HCT116 (cell line): ENCODE measurements at regions not wholly inside any gene's neighbourhood (a gene's known extent, or its start where the extent isn't known, plus 50 kb on each side); places are given as distances from the start of the nearest gene placed in this dataset.

ENCODE experiments used
- ATAC-seq: fragments of 200-7000 bp; cut with Tn5 transposase; 2 replicates; pipeline ENCODE4 v1.9.1; 2020; ENCODE audit warnings: mild to moderate bottlenecking, moderate library complexity
- BruUV-seq: library from RNA; stranded (reverse); fragments of 400-500 nt; replicated peaks from 2 replicates; lab custom pipeline; 2021; lab: Mats Ljungman, UMichigan
- CTCF ChIA-PET: fragments of 300-600 bp; sonication (Branson Sonifier 250); formaldehyde crosslinking; loops from one replicate; lab custom pipeline; 2021; ENCODE audit warnings: antibody characterized with exemption; lab: Charles Lee
- POLR2A ChIA-PET: fragments of 300-600, 350-600 bp; sonication (Branson Sonifier 250); formaldehyde crosslinking; loops from one replicate; lab custom pipeline; 2021; ENCODE audit warnings: antibody characterized with exemption; lab: Charles Lee
- RAD21 ChIA-PET, 2 experiments: fragments of 300-600 bp; sonication (Branson Sonifier 250); formaldehyde crosslinking; loops; one replicate each; lab custom pipeline; 2023; ENCODE audit warnings: low total read pairs in 2 of 2; ENCODE audit not compliant: uncharacterized antibody in 2 of 2, unreplicated experiment in 2 of 2, low non-redundant PET in 1 of 2; lab: Charles Lee
- DNase-seq: peaks from one replicate; pipeline ENCODE4 v3.0.0-alpha.2; 2010; ENCODE audit warnings: low read depth, low spot score
- H2AFZ ChIP-seq: fragments of 200-600 bp; shearing (Covaris generic), sonication (generic); 2 replicates; pipeline ENCODE4 v1.6.1; 2017; ENCODE audit warnings: low read depth, mixed run types, mixed read lengths, antibody characterized with exemption, low read length; ENCODE audit not compliant: poor library complexity, severe bottlenecking
- H3K27ac ChIP-seq: 2 replicates; pipeline ENCODE4 v1.5.1; 2012; ENCODE audit warnings: low read depth, low read length
- H3K27me3 ChIP-seq: fragments of 200-600 bp; sonication (generic); 2 replicates; pipeline ENCODE4 v1.6.1; 2016; ENCODE audit warnings: mixed run types, low read length, mixed read lengths; ENCODE audit not compliant: insufficient read depth
- H3K36me3 ChIP-seq, 2 experiments: fragments of 200-500 bp in 1 of 2; fragments of 200-600 bp in 1 of 2; sonication (Bioruptor generic) in 1 of 2; sonication (generic) in 1 of 2; 2 replicates each; pipeline versions ENCODE4 v1.5.1 to v1.6.1; 2014 to 2016; ENCODE audit warnings: low read length in 2 of 2, inconsistent platforms in 1 of 2, mixed read lengths in 1 of 2, mixed run types in 1 of 2; ENCODE audit not compliant: insufficient read depth in 2 of 2, control insufficient read depth in 1 of 2
- H3K4me1 ChIP-seq, 2 experiments: fragments of 200-600 bp in 1 of 2; sonication (generic) in 1 of 2; 2 replicates each; pipeline versions ENCODE4 v1.5.1 to v1.6.1; 2012 to 2017; ENCODE audit warnings: low read length in 2 of 2, inconsistent platforms in 1 of 2, mild to moderate bottlenecking in 1 of 2, mixed read lengths in 1 of 2, mixed run types in 1 of 2, moderate library complexity in 1 of 2; ENCODE audit not compliant: insufficient read depth in 2 of 2, control insufficient read depth in 1 of 2
- H3K4me2 ChIP-seq: fragments of 200-600 bp; sonication (generic); 2 replicates; pipeline ENCODE4 v1.6.1; 2017; ENCODE audit warnings: mixed run types, low read length, mixed read lengths
- H3K4me3 ChIP-seq, 2 experiments: fragments of 200-600 bp in 1 of 2; sonication (generic) in 1 of 2; replicated peaks in 1 of 2; 2 replicates each; pipeline ENCODE4 v1.5.1; 2011 to 2016; ENCODE audit warnings: low read length in 2 of 2, control low read depth in 1 of 2, low read depth in 1 of 2, mild to moderate bottlenecking in 1 of 2, mixed read lengths in 1 of 2, mixed run types in 1 of 2
- H3K79me2 ChIP-seq: fragments of 200-600 bp; sonication (generic); 2 replicates; pipeline ENCODE4 v1.6.1; 2017; ENCODE audit warnings: mild to moderate bottlenecking, mixed run types, low read length, moderate library complexity, mixed read lengths; ENCODE audit not compliant: insufficient read depth
- H3K9ac ChIP-seq: fragments of 200-600 bp; sonication (generic); 2 replicates; pipeline ENCODE4 v1.6.1; 2016; ENCODE audit warnings: low read length, mixed read lengths
- H3K9me2 ChIP-seq: fragments of 200-600 bp; sonication (generic), shearing (Covaris generic); 2 replicates; pipeline ENCODE4 v1.6.1; 2017; ENCODE audit warnings: mixed run types, mild to moderate bottlenecking, moderate library complexity; ENCODE audit not compliant: insufficient read depth
- H3K9me3 ChIP-seq, 2 experiments: fragments of 200-500 bp in 1 of 2; fragments of 200-600 bp in 1 of 2; sonication (Bioruptor generic) in 1 of 2; sonication (generic) in 1 of 2; 2 replicates each; pipeline ENCODE4 v1.6.1; 2014 to 2017; ENCODE audit warnings: low read length in 2 of 2, mixed read lengths in 2 of 2, inconsistent platforms in 1 of 2, low read depth in 1 of 2, mild to moderate bottlenecking in 1 of 2, mixed run types in 1 of 2, moderate library complexity in 1 of 2; ENCODE audit not compliant: control insufficient read depth in 1 of 2, insufficient read depth in 1 of 2
- H4K20me1 ChIP-seq: fragments of 200-600 bp; sonication (generic), shearing (Covaris generic); 2 replicates; pipeline ENCODE4 v1.6.1; 2017; ENCODE audit warnings: mixed run types, mild to moderate bottlenecking, moderate library complexity; ENCODE audit not compliant: insufficient read depth
- CEBPB ChIP-seq: IDR thresholded peaks from 2 replicates; pipeline ENCODE4 v1.6.1; 2012; ENCODE audit warnings: low read depth
- EGR1 ChIP-seq: IDR thresholded peaks from 2 replicates; pipeline ENCODE4 v1.6.1; 2012; ENCODE audit warnings: low read depth
- ELF1 ChIP-seq: IDR thresholded peaks from 2 replicates; pipeline ENCODE4 v1.6.1; 2012; ENCODE audit warnings: low read depth, borderline replicate concordance
- EZH2 ChIP-seq: fragments of 200-600 bp; sonication (generic); IDR thresholded peaks from 2 replicates; pipeline ENCODE4 v1.6.1; 2017; ENCODE audit warnings: antibody characterized with exemption, mixed run types
- FOSL1 ChIP-seq: IDR thresholded peaks from 2 replicates; pipeline ENCODE4 v1.6.1; 2012; ENCODE audit warnings: low read depth
- JUND ChIP-seq: IDR thresholded peaks from 2 replicates; pipeline ENCODE4 v1.6.1; 2012
- POLR2A ChIP-seq: IDR thresholded peaks from 2 replicates; pipeline ENCODE4 v1.7.0; 2011; ENCODE audit warnings: borderline replicate concordance; ENCODE audit not compliant: insufficient read depth, insufficient read length; ENCODE audit errors: extremely low read depth
- POLR2AphosphoS5 ChIP-seq: IDR thresholded peaks from 2 replicates; pipeline ENCODE4 v1.6.1; 2011; ENCODE audit warnings: mild to moderate bottlenecking, low read depth, low read length, moderate library complexity
- SIN3A ChIP-seq: IDR thresholded peaks from 2 replicates; pipeline ENCODE4 v1.6.1; 2012; ENCODE audit warnings: low read depth
- SP1 ChIP-seq: IDR thresholded peaks from 2 replicates; pipeline ENCODE4 v1.6.1; 2012; ENCODE audit warnings: low read depth
- TCF7L2 ChIP-seq: IDR thresholded peaks from 2 replicates; pipeline ENCODE4 v1.7.0; 2011; ENCODE audit warnings: borderline replicate concordance, inconsistent platforms; ENCODE audit not compliant: insufficient read depth, insufficient read length; ENCODE audit errors: extremely low read depth
- ZFX ChIP-seq: fragments of 450-650 bp; IDR thresholded peaks from 2 replicates; pipeline ENCODE4 v1.6.1; 2017
- intact Hi-C: fragments of 100-400 bp; cut with micrococcal nuclease; formaldehyde crosslinking; loops from 2 replicates; pipeline ENCODE4 v1.10.0; 2022
- TF ChIP-seq, protein P1 (sequence below), 3 experiments: fragments of 200-600 bp in 1 of 3; sonication (generic) in 1 of 3; IDR thresholded peaks in 2 of 3; conservative IDR thresholded peaks in 1 of 3; 2 replicates each; pipeline ENCODE4 v1.5.1; 2012 to 2017; ENCODE audit warnings: low read depth in 2 of 3, low read length in 2 of 3, antibody characterized with exemption in 1 of 3, borderline replicate concordance in 1 of 3, control low read depth in 1 of 3, mild to moderate bottlenecking in 1 of 3, mixed read lengths in 1 of 3, mixed run types in 1 of 3, moderate library complexity in 1 of 3; ENCODE audit not compliant: insufficient read depth in 1 of 3
- TF ChIP-seq, protein P2 (sequence below): IDR thresholded peaks from 2 replicates; pipeline ENCODE4 v1.6.1; 2012; ENCODE audit warnings: low read depth
- TF ChIP-seq, protein P3 (sequence below): IDR thresholded peaks from 2 replicates; pipeline ENCODE4 v1.6.1; 2012
- TF ChIP-seq, protein P4 (sequence below): IDR thresholded peaks from 2 replicates; pipeline ENCODE4 v1.6.1; 2012
- TF ChIP-seq, protein P5 (sequence below): IDR thresholded peaks from 2 replicates; pipeline ENCODE4 v1.6.1; 2011; ENCODE audit warnings: mild to moderate bottlenecking, low read length, moderate library complexity; ENCODE audit not compliant: insufficient replicate concordance; ENCODE audit errors: extremely low read depth

DNA sequence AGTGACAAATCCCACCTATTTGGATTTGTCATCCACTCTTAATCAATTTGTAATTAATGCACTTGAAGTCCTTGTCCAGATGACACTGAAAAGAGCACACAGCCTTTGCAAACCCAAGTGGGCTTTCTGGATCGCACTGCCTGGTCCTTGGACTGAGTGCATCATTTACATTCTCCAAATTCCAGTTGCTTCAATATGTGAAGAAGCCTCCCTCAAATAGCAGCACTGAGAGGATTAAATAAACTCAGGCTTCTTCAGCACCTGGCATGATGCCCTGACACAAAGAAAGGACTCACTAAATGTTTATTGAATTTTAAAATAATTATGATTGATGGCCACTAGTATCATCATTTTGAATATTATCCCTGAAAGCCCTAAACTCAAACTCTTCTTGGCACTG is 496.5 kb downstream of the VRK1 start:
- Histone ChIP-seq H3K9me3 (no peaks in the 10 kb centered on the region), H3K36me3 (no peaks in the 10 kb centered on the region), H3K4me1 (no peaks in the 10 kb centered on the region), H3K79me2 (no peaks in the 10 kb centered on the region), H3K27ac (no peak overlapping the region), H3K4me3 (no peak overlapping the region), H3K9ac (no peak overlapping the region), H4K20me1 (no peaks in the 10 kb centered on the region), H3K27me3 (peaks cover 41% of the 10 kb centered on the region), H3K4me2 (no peak overlapping the region), H2AFZ (no peak overlapping the region), H3K9me2 (no peaks in the 10 kb centered on the region)
- ChIA-PET RAD21 (no interaction called here), CTCF (no interaction called here), POLR2A (no interaction called here)
- intact Hi-C loops, result loop anchor here (10.0 kb wide), 1 partner anchor 291 kb away; no protein-coding TSS in a partner anchor
- DNase-seq, result no peak
- BruUV-seq, result no TSS peak
- TF ChIP-seq, protein P1, sequence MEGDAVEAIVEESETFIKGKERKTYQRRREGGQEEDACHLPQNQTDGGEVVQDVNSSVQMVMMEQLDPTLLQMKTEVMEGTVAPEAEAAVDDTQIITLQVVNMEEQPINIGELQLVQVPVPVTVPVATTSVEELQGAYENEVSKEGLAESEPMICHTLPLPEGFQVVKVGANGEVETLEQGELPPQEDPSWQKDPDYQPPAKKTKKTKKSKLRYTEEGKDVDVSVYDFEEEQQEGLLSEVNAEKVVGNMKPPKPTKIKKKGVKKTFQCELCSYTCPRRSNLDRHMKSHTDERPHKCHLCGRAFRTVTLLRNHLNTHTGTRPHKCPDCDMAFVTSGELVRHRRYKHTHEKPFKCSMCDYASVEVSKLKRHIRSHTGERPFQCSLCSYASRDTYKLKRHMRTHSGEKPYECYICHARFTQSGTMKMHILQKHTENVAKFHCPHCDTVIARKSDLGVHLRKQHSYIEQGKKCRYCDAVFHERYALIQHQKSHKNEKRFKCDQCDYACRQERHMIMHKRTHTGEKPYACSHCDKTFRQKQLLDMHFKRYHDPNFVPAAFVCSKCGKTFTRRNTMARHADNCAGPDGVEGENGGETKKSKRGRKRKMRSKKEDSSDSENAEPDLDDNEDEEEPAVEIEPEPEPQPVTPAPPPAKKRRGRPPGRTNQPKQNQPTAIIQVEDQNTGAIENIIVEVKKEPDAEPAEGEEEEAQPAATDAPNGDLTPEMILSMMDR (IDR thresholded peaks at IDR 0.05 in 2 of 3, conservative IDR thresholded peaks at IDR 0.05 in 1 of 3; ENCODE audit: borderline replicate concordance in 1 of 3, insufficient read depth in 1 of 3, low read depth in 2 of 3, low read length in 2 of 3), result no peak
- TF ChIP-seq TCF7L2 (no peak), POLR2A (no peak), CEBPB (no peak), SIN3A (no peak), FOSL1 (no peak), EGR1 (no peak), SP1 (no peak), POLR2AphosphoS5 (no peak), ZFX (no peak), EZH2 (no peak), JUND (no peak), ELF1 (no peak)
- TF ChIP-seq, protein P2, sequence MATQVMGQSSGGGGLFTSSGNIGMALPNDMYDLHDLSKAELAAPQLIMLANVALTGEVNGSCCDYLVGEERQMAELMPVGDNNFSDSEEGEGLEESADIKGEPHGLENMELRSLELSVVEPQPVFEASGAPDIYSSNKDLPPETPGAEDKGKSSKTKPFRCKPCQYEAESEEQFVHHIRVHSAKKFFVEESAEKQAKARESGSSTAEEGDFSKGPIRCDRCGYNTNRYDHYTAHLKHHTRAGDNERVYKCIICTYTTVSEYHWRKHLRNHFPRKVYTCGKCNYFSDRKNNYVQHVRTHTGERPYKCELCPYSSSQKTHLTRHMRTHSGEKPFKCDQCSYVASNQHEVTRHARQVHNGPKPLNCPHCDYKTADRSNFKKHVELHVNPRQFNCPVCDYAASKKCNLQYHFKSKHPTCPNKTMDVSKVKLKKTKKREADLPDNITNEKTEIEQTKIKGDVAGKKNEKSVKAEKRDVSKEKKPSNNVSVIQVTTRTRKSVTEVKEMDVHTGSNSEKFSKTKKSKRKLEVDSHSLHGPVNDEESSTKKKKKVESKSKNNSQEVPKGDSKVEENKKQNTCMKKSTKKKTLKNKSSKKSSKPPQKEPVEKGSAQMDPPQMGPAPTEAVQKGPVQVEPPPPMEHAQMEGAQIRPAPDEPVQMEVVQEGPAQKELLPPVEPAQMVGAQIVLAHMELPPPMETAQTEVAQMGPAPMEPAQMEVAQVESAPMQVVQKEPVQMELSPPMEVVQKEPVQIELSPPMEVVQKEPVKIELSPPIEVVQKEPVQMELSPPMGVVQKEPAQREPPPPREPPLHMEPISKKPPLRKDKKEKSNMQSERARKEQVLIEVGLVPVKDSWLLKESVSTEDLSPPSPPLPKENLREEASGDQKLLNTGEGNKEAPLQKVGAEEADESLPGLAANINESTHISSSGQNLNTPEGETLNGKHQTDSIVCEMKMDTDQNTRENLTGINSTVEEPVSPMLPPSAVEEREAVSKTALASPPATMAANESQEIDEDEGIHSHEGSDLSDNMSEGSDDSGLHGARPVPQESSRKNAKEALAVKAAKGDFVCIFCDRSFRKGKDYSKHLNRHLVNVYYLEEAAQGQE, result no peak
- TF ChIP-seq, protein P3, sequence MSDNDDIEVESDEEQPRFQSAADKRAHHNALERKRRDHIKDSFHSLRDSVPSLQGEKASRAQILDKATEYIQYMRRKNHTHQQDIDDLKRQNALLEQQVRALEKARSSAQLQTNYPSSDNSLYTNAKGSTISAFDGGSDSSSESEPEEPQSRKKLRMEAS, result no peak
- TF ChIP-seq, protein P4, sequence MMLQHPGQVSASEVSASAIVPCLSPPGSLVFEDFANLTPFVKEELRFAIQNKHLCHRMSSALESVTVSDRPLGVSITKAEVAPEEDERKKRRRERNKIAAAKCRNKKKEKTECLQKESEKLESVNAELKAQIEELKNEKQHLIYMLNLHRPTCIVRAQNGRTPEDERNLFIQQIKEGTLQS, result no peak
- TF ChIP-seq, protein P5, sequence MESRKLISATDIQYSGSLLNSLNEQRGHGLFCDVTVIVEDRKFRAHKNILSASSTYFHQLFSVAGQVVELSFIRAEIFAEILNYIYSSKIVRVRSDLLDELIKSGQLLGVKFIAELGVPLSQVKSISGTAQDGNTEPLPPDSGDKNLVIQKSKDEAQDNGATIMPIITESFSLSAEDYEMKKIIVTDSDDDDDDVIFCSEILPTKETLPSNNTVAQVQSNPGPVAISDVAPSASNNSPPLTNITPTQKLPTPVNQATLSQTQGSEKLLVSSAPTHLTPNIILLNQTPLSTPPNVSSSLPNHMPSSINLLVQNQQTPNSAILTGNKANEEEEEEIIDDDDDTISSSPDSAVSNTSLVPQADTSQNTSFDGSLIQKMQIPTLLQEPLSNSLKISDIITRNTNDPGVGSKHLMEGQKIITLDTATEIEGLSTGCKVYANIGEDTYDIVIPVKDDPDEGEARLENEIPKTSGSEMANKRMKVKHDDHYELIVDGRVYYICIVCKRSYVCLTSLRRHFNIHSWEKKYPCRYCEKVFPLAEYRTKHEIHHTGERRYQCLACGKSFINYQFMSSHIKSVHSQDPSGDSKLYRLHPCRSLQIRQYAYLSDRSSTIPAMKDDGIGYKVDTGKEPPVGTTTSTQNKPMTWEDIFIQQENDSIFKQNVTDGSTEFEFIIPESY, result no peak
- no peak for ATAC-seq
